ENCODE measurements at regions not wholly inside any gene's neighbourhood (a gene's known extent, or its start where the extent isn't known, plus 50 kb on each side); places are given as distances from the start of the nearest gene placed in this dataset.

DNA sequence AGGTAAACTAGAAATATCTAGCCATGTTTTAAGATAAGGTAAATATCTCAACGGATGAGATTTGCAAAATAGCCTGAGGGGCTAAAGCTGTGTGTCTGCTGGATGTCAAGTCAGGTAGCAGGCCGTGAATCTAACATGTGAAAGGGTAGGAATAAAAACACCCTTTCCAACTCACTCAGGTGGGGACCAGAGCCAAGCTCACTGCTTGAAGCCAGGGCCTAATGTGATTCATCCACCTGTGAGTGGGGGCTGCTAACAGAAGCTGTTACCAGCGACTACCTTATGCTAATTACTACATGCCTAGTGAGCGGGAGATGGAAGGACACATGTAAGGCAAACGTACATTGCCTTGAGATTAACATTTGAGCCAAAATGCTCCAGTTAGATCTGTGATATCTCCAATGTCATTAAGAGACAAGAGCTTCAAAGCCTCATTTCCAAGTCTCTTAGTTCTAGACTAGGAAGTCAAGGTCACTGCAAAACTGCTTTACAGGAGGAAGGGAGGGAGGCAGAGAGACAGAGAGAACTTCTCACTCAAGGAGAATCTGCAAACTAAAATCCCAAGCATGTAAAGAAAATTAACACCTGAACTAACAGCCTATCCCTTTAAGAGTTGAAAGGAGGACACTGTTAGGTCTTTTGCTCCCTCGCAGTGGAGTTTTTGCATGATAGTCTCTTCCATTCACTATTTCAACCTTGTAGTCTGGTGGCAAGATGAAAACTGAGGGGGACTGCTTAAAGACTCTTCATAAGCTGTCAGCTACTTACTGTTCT lies 141.6 kb upstream of the RPS23 start:
- Histone ChIP-seq H3F3A (ENCODE audit: low read depth) (no peaks in the 10 kb centered on the region), H3K9ac (ENCODE audit: low read depth, low read length, poor library complexity, severe bottlenecking) (no peak overlapping the region), H2AFZ (ENCODE audit: low read length) (no peak overlapping the region), H3K9me3 (ENCODE audit: insufficient read depth, low read depth, low read length) (no peaks in the 10 kb centered on the region), H3K4me2 (ENCODE audit: low read depth, low read length, poor library complexity, severe bottlenecking) (no peak overlapping the region), H3K27me3 (ENCODE audit: insufficient read depth, low read length, poor library complexity, severe bottlenecking) (no peaks in the 10 kb centered on the region), H4K20me1 (ENCODE audit: insufficient read depth, low read length, poor library complexity, severe bottlenecking) (no peaks in the 10 kb centered on the region), H3K36me3 (ENCODE audit: insufficient read depth, low read length) (no peaks in the 10 kb centered on the region), H3K4me3 (ENCODE audit: low read length, poor library complexity, severe bottlenecking) (no peak overlapping the region), H3K9me2 (replicated peaks; ENCODE audit: low read depth, low read length) (no peaks in the 10 kb centered on the region), H3K79me2 (ENCODE audit: insufficient read depth, low read length) (no peaks in the 10 kb centered on the region), H3K4me1 (ENCODE audit: insufficient read depth, low read length, poor library complexity, severe bottlenecking) (no peaks in the 10 kb centered on the region)
- TF ChIP-seq, protein P1, sequence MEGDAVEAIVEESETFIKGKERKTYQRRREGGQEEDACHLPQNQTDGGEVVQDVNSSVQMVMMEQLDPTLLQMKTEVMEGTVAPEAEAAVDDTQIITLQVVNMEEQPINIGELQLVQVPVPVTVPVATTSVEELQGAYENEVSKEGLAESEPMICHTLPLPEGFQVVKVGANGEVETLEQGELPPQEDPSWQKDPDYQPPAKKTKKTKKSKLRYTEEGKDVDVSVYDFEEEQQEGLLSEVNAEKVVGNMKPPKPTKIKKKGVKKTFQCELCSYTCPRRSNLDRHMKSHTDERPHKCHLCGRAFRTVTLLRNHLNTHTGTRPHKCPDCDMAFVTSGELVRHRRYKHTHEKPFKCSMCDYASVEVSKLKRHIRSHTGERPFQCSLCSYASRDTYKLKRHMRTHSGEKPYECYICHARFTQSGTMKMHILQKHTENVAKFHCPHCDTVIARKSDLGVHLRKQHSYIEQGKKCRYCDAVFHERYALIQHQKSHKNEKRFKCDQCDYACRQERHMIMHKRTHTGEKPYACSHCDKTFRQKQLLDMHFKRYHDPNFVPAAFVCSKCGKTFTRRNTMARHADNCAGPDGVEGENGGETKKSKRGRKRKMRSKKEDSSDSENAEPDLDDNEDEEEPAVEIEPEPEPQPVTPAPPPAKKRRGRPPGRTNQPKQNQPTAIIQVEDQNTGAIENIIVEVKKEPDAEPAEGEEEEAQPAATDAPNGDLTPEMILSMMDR (conservative IDR thresholded peaks at IDR 0.05; ENCODE audit: low read length), result no peak
- no peak for TF ChIP-seq EZH2phosphoT487 (IDR thresholded peaks at IDR 0.05; ENCODE audit: borderline replicate concordance)

DNA sequence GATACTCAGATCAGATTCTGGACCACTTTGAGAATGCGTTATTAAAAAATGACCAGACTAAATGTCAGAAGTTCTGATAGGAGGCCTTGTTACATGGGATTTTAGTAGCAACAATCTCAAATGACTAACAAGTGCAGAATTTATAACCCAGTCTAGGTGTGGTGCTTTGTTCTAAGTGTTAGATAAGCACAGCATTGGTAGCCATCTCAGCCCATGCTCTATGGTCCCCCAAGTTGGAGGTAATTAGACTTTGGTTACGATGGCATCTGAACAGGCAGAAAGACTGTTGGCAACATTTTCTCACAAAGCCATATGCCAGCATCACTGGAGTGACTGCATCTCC lies 140.4 kb upstream of the RPS23 start:
- no peaks in the 10 kb centered on the region for H3K36me3 ChIP-seq (ENCODE audit: insufficient read depth, low read length)
- H3K9me2 ChIP-seq (replicated peaks; ENCODE audit: low read depth, low read length), result no peaks in the 10 kb centered on the region
- no peaks in the 10 kb centered on the region for H3K27me3 ChIP-seq (ENCODE audit: insufficient read depth, low read length, poor library complexity, severe bottlenecking)
- no peaks in the 10 kb centered on the region for H4K20me1 ChIP-seq (ENCODE audit: insufficient read depth, low read length, poor library complexity, severe bottlenecking)
- TF ChIP-seq EZH2phosphoT487 (IDR thresholded peaks at IDR 0.05; ENCODE audit: borderline replicate concordance), result no peak
- no peak overlapping the region for H2AFZ ChIP-seq (ENCODE audit: low read length)
- H3K9ac ChIP-seq (ENCODE audit: low read depth, low read length, poor library complexity, severe bottlenecking), result no peak overlapping the region
- H3K79me2 ChIP-seq (ENCODE audit: insufficient read depth, low read length), result no peaks in the 10 kb centered on the region
- H3F3A ChIP-seq (ENCODE audit: low read depth), result no peaks in the 10 kb centered on the region
- no peaks in the 10 kb centered on the region for H3K4me1 ChIP-seq (ENCODE audit: insufficient read depth, low read length, poor library complexity, severe bottlenecking)
- no peaks in the 10 kb centered on the region for H3K9me3 ChIP-seq (ENCODE audit: insufficient read depth, low read depth, low read length)
- H3K4me3 ChIP-seq (ENCODE audit: low read length, poor library complexity, severe bottlenecking), result no peak overlapping the region
- no peak overlapping the region for H3K4me2 ChIP-seq (ENCODE audit: low read depth, low read length, poor library complexity, severe bottlenecking)

DNA sequence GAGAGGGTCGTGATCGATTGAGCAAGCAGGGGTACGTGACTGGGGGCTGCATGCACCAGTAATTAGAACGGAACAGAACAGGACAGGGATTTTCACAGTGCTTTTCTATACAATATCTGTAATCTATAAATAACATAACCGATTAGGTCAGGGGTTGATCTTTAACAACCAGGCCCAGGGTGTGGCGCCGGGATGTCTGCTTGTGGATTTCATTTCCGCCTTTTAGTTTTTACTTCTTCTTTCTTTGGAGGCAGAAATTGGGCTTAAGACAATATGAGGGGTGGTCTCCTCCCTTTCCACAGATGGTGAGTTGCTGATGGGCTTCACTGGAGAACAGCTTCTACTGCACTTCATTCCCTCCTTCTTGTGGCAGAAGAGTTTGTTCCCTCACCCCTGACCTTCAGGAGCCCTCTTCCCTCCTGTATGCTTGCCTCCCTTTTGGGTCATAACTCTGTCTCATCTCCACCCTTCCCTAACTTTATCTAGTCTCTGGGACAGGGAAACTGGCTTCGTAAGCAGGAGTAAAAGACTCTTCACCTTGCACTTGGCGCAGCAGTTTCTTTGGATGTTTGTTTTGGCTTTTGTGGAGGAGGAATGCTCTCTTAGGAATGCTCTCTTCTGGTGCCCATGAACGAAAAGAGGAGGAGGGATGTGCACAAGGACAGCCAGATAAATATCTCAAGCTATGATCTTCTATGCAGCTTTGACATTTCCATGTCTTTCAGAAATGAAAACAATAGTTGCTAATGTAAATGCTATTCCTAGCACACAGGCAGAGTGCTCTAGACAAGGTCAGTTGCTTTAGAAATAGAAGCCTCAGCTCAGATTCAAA lies 139.8 kb upstream of the RPS23 start:
- H3K9me2 ChIP-seq (replicated peaks; ENCODE audit: low read depth, low read length), result no peaks in the 10 kb centered on the region
- no peak overlapping the region for H3K4me3 ChIP-seq (ENCODE audit: low read length, poor library complexity, severe bottlenecking)
- no peaks in the 10 kb centered on the region for H3K9me3 ChIP-seq (ENCODE audit: insufficient read depth, low read depth, low read length)
- no peaks in the 10 kb centered on the region for H3K36me3 ChIP-seq (ENCODE audit: insufficient read depth, low read length)
- H3K79me2 ChIP-seq (ENCODE audit: insufficient read depth, low read length), result no peaks in the 10 kb centered on the region
- H3K4me2 ChIP-seq (ENCODE audit: low read depth, low read length, poor library complexity, severe bottlenecking), result no peak overlapping the region
- TF ChIP-seq EZH2phosphoT487 (IDR thresholded peaks at IDR 0.05; ENCODE audit: borderline replicate concordance), result no peak
- TF ChIP-seq, protein P1 (conservative IDR thresholded peaks at IDR 0.05; ENCODE audit: low read length), result no peak
- no peaks in the 10 kb centered on the region for H4K20me1 ChIP-seq (ENCODE audit: insufficient read depth, low read length, poor library complexity, severe bottlenecking)
- no peaks in the 10 kb centered on the region for H3K27me3 ChIP-seq (ENCODE audit: insufficient read depth, low read length, poor library complexity, severe bottlenecking)
- no peaks in the 10 kb centered on the region for H3F3A ChIP-seq (ENCODE audit: low read depth)
- H3K4me1 ChIP-seq (ENCODE audit: insufficient read depth, low read length, poor library complexity, severe bottlenecking), result no peaks in the 10 kb centered on the region
- no peak overlapping the region for H3K9ac ChIP-seq (ENCODE audit: low read depth, low read length, poor library complexity, severe bottlenecking)
- H2AFZ ChIP-seq (ENCODE audit: low read length), result no peak overlapping the region

Measured in Loucy (cell line).